IMR-90 (cell line): ENCODE measurements at regions not wholly inside any gene's neighbourhood (a gene's known extent, or its start where the extent isn't known, plus 50 kb on each side); places are given as distances from the start of the nearest gene placed in this dataset.
A peak's percentile ranks its signal among the peaks of the same experiment; 100 is the strongest.

Experiments
- ATAC-seq: fragments of 200-7000 bp; cut with Tn5 transposase; 2 replicates; pipeline ENCODE4 v1.9.1; 2020; ENCODE audit warnings: low read depth, mild to moderate bottlenecking, moderate library complexity
- BruUV-seq: library from RNA; stranded (reverse); fragments of 400-500 nt; replicated peaks from 2 replicates; lab custom pipeline; 2021; lab: Mats Ljungman, UMichigan
- CTCF ChIA-PET: fragments of 300-600 bp; formaldehyde crosslinking; extraction: SDS; loops from one replicate; lab custom pipeline; 2021; ENCODE audit warnings: antibody characterized with exemption; lab: Yijun Ruan, JAX
- POLR2A ChIA-PET: fragments of 300-600 bp; sonication (Branson Sonifier 250); formaldehyde crosslinking; loops from one replicate; lab custom pipeline; 2022; ENCODE audit warnings: antibody characterized with exemption; ENCODE audit not compliant: unreplicated experiment; lab: Charles Lee
- DNase-seq: peaks from one replicate; pipeline ENCODE4 v3.0.0; 2013
- H2AFZ ChIP-seq: replicated peaks from 2 replicates; pipeline ENCODE3; 2013; ENCODE audit warnings: low read length, mild to moderate bottlenecking; ENCODE audit not compliant: poor library complexity
- H2AK5ac ChIP-seq: 2 replicates; pipeline ENCODE4 v1.6.1; 2013; ENCODE audit warnings: low read depth, low read length, inconsistent platforms
- H2AK9ac ChIP-seq: replicated peaks from 2 replicates; pipeline ENCODE3; 2013; ENCODE audit warnings: mild to moderate bottlenecking, low read depth, low read length, moderate library complexity; ENCODE audit not compliant: poor library complexity
- H2BK120ac ChIP-seq: 2 replicates; pipeline ENCODE4 v1.6.1; 2013; ENCODE audit warnings: low read depth, low read length, inconsistent platforms
- H2BK15ac ChIP-seq: 3 replicates; pipeline ENCODE4 v1.6.1; 2013; ENCODE audit warnings: low read depth, low read length, inconsistent platforms
- H2BK20ac ChIP-seq: 2 replicates; pipeline ENCODE4 v1.6.1; 2013; ENCODE audit warnings: low read depth, mild to moderate bottlenecking, inconsistent platforms, low read length, moderate library complexity
- H2BK5ac ChIP-seq: 2 replicates; pipeline ENCODE4 v1.6.1; 2013; ENCODE audit warnings: mild to moderate bottlenecking, low read depth, low read length, inconsistent platforms; ENCODE audit not compliant: poor library complexity, severe bottlenecking
- H3K14ac ChIP-seq: replicated peaks from 2 replicates; pipeline ENCODE4 v1.6.1; 2013; ENCODE audit warnings: low read depth, low read length, inconsistent platforms
- H3K18ac ChIP-seq: 2 replicates; pipeline ENCODE4 v1.6.1; 2013; ENCODE audit warnings: low read depth, low read length, control low read depth
- H3K23ac ChIP-seq: 2 replicates; pipeline ENCODE4 v1.6.1; 2013; ENCODE audit warnings: low read depth, low read length, inconsistent platforms
- H3K27ac ChIP-seq: 2 replicates; pipeline ENCODE4 v1.5.1; 2013; ENCODE audit warnings: mild to moderate bottlenecking, control low read depth, low read length; ENCODE audit not compliant: insufficient read depth
- H3K27me3 ChIP-seq: 2 replicates; pipeline ENCODE4 v1.6.1; 2013; ENCODE audit warnings: low read length; ENCODE audit not compliant: control insufficient read depth, insufficient read depth
- H3K36me3 ChIP-seq: 2 replicates; pipeline ENCODE4 v1.6.1; 2013; ENCODE audit warnings: low read length, mixed read lengths; ENCODE audit not compliant: control insufficient read depth, insufficient read depth
- H3K4ac ChIP-seq: 2 replicates; pipeline ENCODE4 v1.6.1; 2013; ENCODE audit warnings: low read depth, low read length, inconsistent platforms
- H3K4me1 ChIP-seq: 2 replicates; pipeline ENCODE4 v1.6.1; 2013; ENCODE audit warnings: low read length, mixed read lengths; ENCODE audit not compliant: control insufficient read depth, insufficient read depth
- H3K4me2 ChIP-seq: 2 replicates; pipeline ENCODE4 v1.6.1; 2013; ENCODE audit warnings: low read depth, mild to moderate bottlenecking, control low read depth, low read length, moderate library complexity
- H3K4me3 ChIP-seq: 2 replicates; pipeline ENCODE4 v1.5.1; 2013; ENCODE audit warnings: low read depth, mild to moderate bottlenecking, control low read depth, low read length, moderate library complexity; ENCODE audit not compliant: insufficient read depth
- H3K56ac ChIP-seq: 2 replicates; pipeline ENCODE4 v1.6.1; 2013; ENCODE audit warnings: low read length, inconsistent platforms; ENCODE audit not compliant: insufficient read depth; ENCODE audit errors: extremely low read depth
- H3K79me1 ChIP-seq, 2 experiments: 2 replicates each; pipeline ENCODE4 v1.6.1; 2013; ENCODE audit warnings: low read length in 2 of 2, inconsistent platforms in 1 of 2, low read depth in 1 of 2
- H3K9ac ChIP-seq: 2 replicates; pipeline ENCODE4 v1.6.1; 2013; ENCODE audit warnings: low read depth, low read length, control low read depth
- H3K9me1 ChIP-seq: 2 replicates; pipeline ENCODE4 v1.6.1; 2013; ENCODE audit warnings: low read length, inconsistent platforms; ENCODE audit not compliant: insufficient read depth
- H3K9me3 ChIP-seq: 2 replicates; pipeline ENCODE4 v1.6.1; 2013; ENCODE audit warnings: low read length; ENCODE audit not compliant: control insufficient read depth, insufficient read depth
- H4K20me1 ChIP-seq: 2 replicates; pipeline ENCODE4 v1.6.1; 2013; ENCODE audit warnings: low read length, inconsistent platforms; ENCODE audit not compliant: insufficient read depth
- H4K5ac ChIP-seq: 2 replicates; pipeline ENCODE4 v1.6.1; 2013; ENCODE audit warnings: mild to moderate bottlenecking, low read depth, low read length, control low read depth
- H4K8ac ChIP-seq, 2 experiments: 2 replicates each; pipeline ENCODE4 v1.6.1; 2013; ENCODE audit warnings: low read depth in 2 of 2, low read length in 2 of 2, control low read depth in 1 of 2, inconsistent platforms in 1 of 2
- H4K91ac ChIP-seq: 2 replicates; pipeline ENCODE4 v1.6.1; 2013; ENCODE audit warnings: low read depth, low read length, inconsistent platforms; ENCODE audit not compliant: insufficient read depth
- BHLHE40 ChIP-seq: fragments of 150-350 bp; IDR thresholded peaks from 2 replicates; pipeline ENCODE4 v1.6.1; 2016; ENCODE audit warnings: mild to moderate bottlenecking, low read depth, low read length
- CEBPB ChIP-seq: IDR thresholded peaks from 2 replicates; pipeline ENCODE4 v1.6.1; 2012; ENCODE audit warnings: low read depth, low read length, improper control_type of control experiment
- CHD1 ChIP-seq: IDR thresholded peaks from 2 replicates; pipeline ENCODE4 v1.6.1; 2012; ENCODE audit warnings: low read depth, low read length, improper control_type of control experiment
- CTCF ChIP-seq: conservative IDR thresholded peaks from 2 replicates; pipeline ENCODE4 v1.5.1; 2012; ENCODE audit warnings: mild to moderate bottlenecking, low read depth, low read length, improper control_type of control experiment
- ELK1 ChIP-seq: fragments of 150-350 bp; IDR thresholded peaks from 2 replicates; pipeline ENCODE4 v1.6.1; 2016; ENCODE audit warnings: low read depth, mild to moderate bottlenecking, low read length, moderate library complexity, borderline replicate concordance
- MAFK ChIP-seq: IDR thresholded peaks from 2 replicates; pipeline ENCODE4 v1.6.1; 2012; ENCODE audit warnings: low read depth, low read length, improper control_type of control experiment
- MAZ ChIP-seq: IDR thresholded peaks from 2 replicates; pipeline ENCODE4 v1.6.1; 2012; ENCODE audit warnings: low read depth, mild to moderate bottlenecking, low read length, improper control_type of control experiment, moderate library complexity, borderline replicate concordance
- MXI1 ChIP-seq: IDR thresholded peaks from 2 replicates; pipeline ENCODE4 v1.6.1; 2012; ENCODE audit warnings: low read depth, mild to moderate bottlenecking, low read length, moderate library complexity, borderline replicate concordance
- NFE2L2 ChIP-seq: fragments of 150-350 bp; IDR thresholded peaks from 2 replicates; pipeline ENCODE4 v1.6.1; 2016; ENCODE audit warnings: low read depth, mild to moderate bottlenecking, low read length
- POLR2A ChIP-seq: IDR thresholded peaks from 2 replicates; pipeline ENCODE4 v1.6.1; 2012; ENCODE audit warnings: mild to moderate bottlenecking, low read depth, low read length
- RAD21 ChIP-seq: IDR thresholded peaks from 2 replicates; pipeline ENCODE4 v1.6.1; 2012; ENCODE audit warnings: low read length, improper control_type of control experiment
- RCOR1 ChIP-seq: IDR thresholded peaks from 2 replicates; pipeline ENCODE4 v1.6.1; 2012; ENCODE audit warnings: mild to moderate bottlenecking, low read length, improper control_type of control experiment; ENCODE audit not compliant: insufficient replicate concordance
- RFX5 ChIP-seq: IDR thresholded peaks from 2 replicates; pipeline ENCODE4 v1.8.0; 2012; ENCODE audit warnings: low read depth, mild to moderate bottlenecking, low read length, moderate library complexity
- SMC3 ChIP-seq: fragments of 150-350 bp; IDR thresholded peaks from 2 replicates; pipeline ENCODE4 v1.6.1; 2016; ENCODE audit warnings: low read depth, mild to moderate bottlenecking, antibody characterized with exemption, low read length, moderate library complexity
- WGBS, 2 experiments: methylation state at CpG; one replicate each; pipeline versions ENCODE4 v1.1.5 to v1.1.7; 2013; ENCODE audit warnings: missing lambda C conversion rate in 2 of 2; ENCODE audit not compliant: insufficient read length in 1 of 2; ENCODE audit errors: extremely low coverage in 2 of 2; 5-methylcytosine and 5-hydroxymethylcytosine counted together
- dilution Hi-C: fragments of 300-500 bp; cut with HindIII; formaldehyde crosslinking; loops from one replicate; pipeline ENCODE4 v1.14.3; 2018; ENCODE audit warnings: low sequenced_read_pairs; ENCODE audit not compliant: unreplicated experiment
- in situ Hi-C: fragments of 300-500 bp; cut with MboI; formaldehyde crosslinking; loops from 3 replicates; pipeline ENCODE4 v1.14.3; 2019; ENCODE audit warnings: low sequenced_read_pairs, inconsistent platforms, mixed read lengths
- intact Hi-C: fragments of 100-400 bp; cut with micrococcal nuclease; formaldehyde crosslinking; loops from 2 replicates; pipeline ENCODE4 v1.10.0; 2022
- TF ChIP-seq, protein P1 (sequence below): fragments of 150-350 bp; IDR thresholded peaks from 2 replicates; pipeline ENCODE4 v1.6.1; 2017; ENCODE audit warnings: mild to moderate bottlenecking, antibody characterized with exemption, low read length, low read depth

DNA sequence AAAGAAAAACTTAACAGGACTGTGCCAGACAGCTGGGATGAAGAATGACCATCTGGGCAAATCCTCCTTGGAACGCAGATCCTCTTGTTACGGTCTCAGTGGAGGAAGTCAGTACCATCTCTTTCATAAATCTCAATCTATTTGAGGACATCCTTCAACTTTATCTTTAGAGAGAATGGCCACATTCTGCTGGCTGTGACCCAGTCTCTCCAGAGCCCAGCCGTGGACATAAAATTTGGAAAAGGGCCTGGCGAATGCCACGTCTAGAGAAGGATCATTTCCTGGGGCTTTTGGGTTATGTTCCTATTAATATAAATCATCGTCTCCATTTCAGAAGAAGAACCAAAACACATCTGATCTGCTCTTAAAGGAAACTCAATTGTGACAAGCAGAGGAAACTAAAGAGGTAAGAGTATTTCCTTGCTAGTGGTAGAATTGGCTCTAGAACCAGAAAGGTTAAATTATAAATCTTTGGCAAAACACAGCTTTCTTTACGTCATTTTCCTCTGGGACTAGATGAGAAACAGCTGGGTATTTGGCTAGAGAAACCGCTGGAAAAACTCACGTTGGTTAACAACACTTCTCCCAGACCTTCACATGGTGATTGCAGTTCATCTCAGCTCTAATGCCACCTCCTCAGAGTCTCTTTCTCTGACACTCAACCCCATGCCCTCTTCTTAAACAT lies 164.7 kb downstream of the CHIC2 start:
- Histone ChIP-seq H3K36me3 (no peaks in the 10 kb centered on the region), H3K9me3 (no peaks in the 10 kb centered on the region), H4K5ac (peak overlapping the region; percentile 94), H3K14ac (peak overlapping the region; percentile 92), H4K8ac (peak overlapping the region; percentile 41 to 91), H3K4me3 (no peak overlapping the region), H3K56ac (0 out of 2 replicates have a peak overlapping the region, but pooled peaks have one; percentile 5), H4K20me1 (no peaks in the 10 kb centered on the region), H3K18ac (peak overlapping the region; percentile 98), H3K9me1 (peaks cover 3% of the 10 kb centered on the region; the same call in 1 of the 2 replicates), H3K4ac (peak overlapping the region; percentile 94), H2BK120ac (peak overlapping the region; percentile 89), H2BK20ac (peak overlapping the region; percentile 87), H3K27ac (peak overlapping the region; percentile 93), H3K27me3 (no peaks in the 10 kb centered on the region), H3K23ac (peak overlapping the region; percentile 36; the same call in 1 of the 2 replicates), H2AK5ac (peak overlapping the region; percentile 95), H3K4me1 (peaks cover 12% of the 10 kb centered on the region), H3K4me2 (peak overlapping the region; percentile 61), H2AFZ (peak overlapping the region; percentile 23), H2BK15ac (peak overlapping the region; percentile 26; the same call in 2 of the 3 replicates), H2BK5ac (peak overlapping the region; percentile 80), H3K9ac (peak overlapping the region; percentile 59), H3K79me1 (0 out of 4 replicates have a peak, but pooled peaks cover 0 to 2% of the 10 kb centered on the region in 2 experiments), H4K91ac (peak overlapping the region; percentile 59), H2AK9ac (no peak overlapping the region)
- ATAC-seq (peak; percentile 73), DNase-seq (peak; percentile 88)
- in situ Hi-C loops, result loop anchor here (10.0 to 25.0 kb wide), 2 partner anchors 712 to 885 kb away; no protein-coding TSS in a partner anchor
- intact Hi-C loops, result no loop called here
- CTCF ChIA-PET, result interaction anchor here (0.8 to 1.0 kb wide), 2 partner anchors 37 to 95 kb away, joined by 3 read pairs; no protein-coding TSS in a partner anchor
- POLR2A ChIA-PET, result no interaction called here
- no TSS peak for BruUV-seq
- dilution Hi-C loops, result no loop called here
- TF ChIP-seq MXI1 (no peak), ELK1 (no peak), CHD1 (no peak), BHLHE40 (no peak), SMC3 (no peak), NFE2L2 (no peak), RFX5 (no peak), CTCF (no peak), CEBPB (no peak), POLR2A (no peak), MAZ (no peak), MAFK (no peak), RCOR1 (no peak), RAD21 (no peak)
- TF ChIP-seq, protein P1, sequence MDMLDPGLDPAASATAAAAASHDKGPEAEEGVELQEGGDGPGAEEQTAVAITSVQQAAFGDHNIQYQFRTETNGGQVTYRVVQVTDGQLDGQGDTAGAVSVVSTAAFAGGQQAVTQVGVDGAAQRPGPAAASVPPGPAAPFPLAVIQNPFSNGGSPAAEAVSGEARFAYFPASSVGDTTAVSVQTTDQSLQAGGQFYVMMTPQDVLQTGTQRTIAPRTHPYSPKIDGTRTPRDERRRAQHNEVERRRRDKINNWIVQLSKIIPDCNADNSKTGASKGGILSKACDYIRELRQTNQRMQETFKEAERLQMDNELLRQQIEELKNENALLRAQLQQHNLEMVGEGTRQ, result no peak
- WGBS, 2 experiments, result no CpG with 5 or more reads among the region's 9 CpGs
